ENCODE measurements at regions not wholly inside any gene's neighbourhood (a gene's known extent, or its start where the extent isn't known, plus 50 kb on each side); places are given as distances from the start of the nearest gene placed in this dataset.
"Not testable (repeated sequence)": the region's sequence is repeated elsewhere in the genome, so short reads cannot be mapped to it uniquely, and the experiment has no call there.

DNA sequence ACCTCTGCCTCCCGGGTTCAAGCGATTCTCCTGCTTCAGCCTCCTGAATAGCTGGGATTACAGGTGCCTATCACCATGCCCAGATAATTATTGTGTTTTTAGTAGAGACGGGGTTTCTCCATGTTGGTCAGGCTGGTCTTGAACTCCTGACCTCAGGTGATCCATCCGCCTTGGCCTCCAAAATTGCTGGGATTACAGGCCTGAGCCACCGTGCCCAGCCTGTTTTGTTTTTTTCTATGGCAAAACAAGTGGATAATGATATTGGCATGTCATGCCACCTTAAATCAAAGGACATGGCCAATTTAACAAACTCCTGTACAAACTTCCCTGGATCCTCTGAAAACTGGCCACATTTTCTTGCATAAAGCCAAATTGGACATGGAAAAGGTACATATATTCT, 64.3 kb upstream of the SYN3 start:
- not testable (repeated sequence) for TF ChIP-seq POLR2A (IDR thresholded peaks at IDR 0.05; ENCODE audit: borderline replicate concordance, extremely low read depth, insufficient read depth, insufficient read length); JUND (IDR thresholded peaks at IDR 0.05); ZNF274 (IDR thresholded peaks at IDR 0.05; ENCODE audit: low read depth, low read length)
- TF ChIP-seq, protein P1, sequence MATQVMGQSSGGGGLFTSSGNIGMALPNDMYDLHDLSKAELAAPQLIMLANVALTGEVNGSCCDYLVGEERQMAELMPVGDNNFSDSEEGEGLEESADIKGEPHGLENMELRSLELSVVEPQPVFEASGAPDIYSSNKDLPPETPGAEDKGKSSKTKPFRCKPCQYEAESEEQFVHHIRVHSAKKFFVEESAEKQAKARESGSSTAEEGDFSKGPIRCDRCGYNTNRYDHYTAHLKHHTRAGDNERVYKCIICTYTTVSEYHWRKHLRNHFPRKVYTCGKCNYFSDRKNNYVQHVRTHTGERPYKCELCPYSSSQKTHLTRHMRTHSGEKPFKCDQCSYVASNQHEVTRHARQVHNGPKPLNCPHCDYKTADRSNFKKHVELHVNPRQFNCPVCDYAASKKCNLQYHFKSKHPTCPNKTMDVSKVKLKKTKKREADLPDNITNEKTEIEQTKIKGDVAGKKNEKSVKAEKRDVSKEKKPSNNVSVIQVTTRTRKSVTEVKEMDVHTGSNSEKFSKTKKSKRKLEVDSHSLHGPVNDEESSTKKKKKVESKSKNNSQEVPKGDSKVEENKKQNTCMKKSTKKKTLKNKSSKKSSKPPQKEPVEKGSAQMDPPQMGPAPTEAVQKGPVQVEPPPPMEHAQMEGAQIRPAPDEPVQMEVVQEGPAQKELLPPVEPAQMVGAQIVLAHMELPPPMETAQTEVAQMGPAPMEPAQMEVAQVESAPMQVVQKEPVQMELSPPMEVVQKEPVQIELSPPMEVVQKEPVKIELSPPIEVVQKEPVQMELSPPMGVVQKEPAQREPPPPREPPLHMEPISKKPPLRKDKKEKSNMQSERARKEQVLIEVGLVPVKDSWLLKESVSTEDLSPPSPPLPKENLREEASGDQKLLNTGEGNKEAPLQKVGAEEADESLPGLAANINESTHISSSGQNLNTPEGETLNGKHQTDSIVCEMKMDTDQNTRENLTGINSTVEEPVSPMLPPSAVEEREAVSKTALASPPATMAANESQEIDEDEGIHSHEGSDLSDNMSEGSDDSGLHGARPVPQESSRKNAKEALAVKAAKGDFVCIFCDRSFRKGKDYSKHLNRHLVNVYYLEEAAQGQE (IDR thresholded peaks at IDR 0.05; ENCODE audit: low read depth) = not testable (repeated sequence)
- TF ChIP-seq, protein P2, sequence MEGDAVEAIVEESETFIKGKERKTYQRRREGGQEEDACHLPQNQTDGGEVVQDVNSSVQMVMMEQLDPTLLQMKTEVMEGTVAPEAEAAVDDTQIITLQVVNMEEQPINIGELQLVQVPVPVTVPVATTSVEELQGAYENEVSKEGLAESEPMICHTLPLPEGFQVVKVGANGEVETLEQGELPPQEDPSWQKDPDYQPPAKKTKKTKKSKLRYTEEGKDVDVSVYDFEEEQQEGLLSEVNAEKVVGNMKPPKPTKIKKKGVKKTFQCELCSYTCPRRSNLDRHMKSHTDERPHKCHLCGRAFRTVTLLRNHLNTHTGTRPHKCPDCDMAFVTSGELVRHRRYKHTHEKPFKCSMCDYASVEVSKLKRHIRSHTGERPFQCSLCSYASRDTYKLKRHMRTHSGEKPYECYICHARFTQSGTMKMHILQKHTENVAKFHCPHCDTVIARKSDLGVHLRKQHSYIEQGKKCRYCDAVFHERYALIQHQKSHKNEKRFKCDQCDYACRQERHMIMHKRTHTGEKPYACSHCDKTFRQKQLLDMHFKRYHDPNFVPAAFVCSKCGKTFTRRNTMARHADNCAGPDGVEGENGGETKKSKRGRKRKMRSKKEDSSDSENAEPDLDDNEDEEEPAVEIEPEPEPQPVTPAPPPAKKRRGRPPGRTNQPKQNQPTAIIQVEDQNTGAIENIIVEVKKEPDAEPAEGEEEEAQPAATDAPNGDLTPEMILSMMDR (IDR thresholded peaks at IDR 0.05 in 2 of 3, conservative IDR thresholded peaks at IDR 0.05 in 1 of 3; ENCODE audit: borderline replicate concordance in 1 of 3, insufficient read depth in 1 of 3, low read depth in 2 of 3, low read length in 2 of 3) = not testable (repeated sequence)
